ES-I3 (cell line): ENCODE measurements at regions not wholly inside any gene's neighbourhood (a gene's known extent, or its start where the extent isn't known, plus 50 kb on each side); places are given as distances from the start of the nearest gene placed in this dataset.

Experiments used
- H3K36me3 ChIP-seq: 2 replicates; pipeline ENCODE4 v1.6.1; 2013; ENCODE audit warnings: mild to moderate bottlenecking, low read length, control low read depth, moderate library complexity; ENCODE audit not compliant: insufficient read depth
- H3K4me1 ChIP-seq: 2 replicates; pipeline ENCODE4 v1.6.1; 2013; ENCODE audit warnings: mild to moderate bottlenecking, control low read depth, low read length; ENCODE audit not compliant: insufficient read depth
- H3K9ac ChIP-seq: 2 replicates; pipeline ENCODE4 v1.6.1; 2013; ENCODE audit warnings: low read depth, mild to moderate bottlenecking, low read length, moderate library complexity
- H3K9me3 ChIP-seq: 2 replicates; pipeline ENCODE4 v1.6.1; 2013; ENCODE audit warnings: mild to moderate bottlenecking, low read length, moderate library complexity; ENCODE audit not compliant: control insufficient read depth, insufficient read depth

GRCh38 chr6:146955570-146955969, 248.6 kb upstream of the STXBP5 start:
- no peaks in the 10 kb centered on the region for H3K9me3 ChIP-seq
- H3K4me1 ChIP-seq = no peaks in the 10 kb centered on the region
- H3K9ac ChIP-seq = no peak overlapping the region
- no peaks in the 10 kb centered on the region for H3K36me3 ChIP-seq

DNA sequence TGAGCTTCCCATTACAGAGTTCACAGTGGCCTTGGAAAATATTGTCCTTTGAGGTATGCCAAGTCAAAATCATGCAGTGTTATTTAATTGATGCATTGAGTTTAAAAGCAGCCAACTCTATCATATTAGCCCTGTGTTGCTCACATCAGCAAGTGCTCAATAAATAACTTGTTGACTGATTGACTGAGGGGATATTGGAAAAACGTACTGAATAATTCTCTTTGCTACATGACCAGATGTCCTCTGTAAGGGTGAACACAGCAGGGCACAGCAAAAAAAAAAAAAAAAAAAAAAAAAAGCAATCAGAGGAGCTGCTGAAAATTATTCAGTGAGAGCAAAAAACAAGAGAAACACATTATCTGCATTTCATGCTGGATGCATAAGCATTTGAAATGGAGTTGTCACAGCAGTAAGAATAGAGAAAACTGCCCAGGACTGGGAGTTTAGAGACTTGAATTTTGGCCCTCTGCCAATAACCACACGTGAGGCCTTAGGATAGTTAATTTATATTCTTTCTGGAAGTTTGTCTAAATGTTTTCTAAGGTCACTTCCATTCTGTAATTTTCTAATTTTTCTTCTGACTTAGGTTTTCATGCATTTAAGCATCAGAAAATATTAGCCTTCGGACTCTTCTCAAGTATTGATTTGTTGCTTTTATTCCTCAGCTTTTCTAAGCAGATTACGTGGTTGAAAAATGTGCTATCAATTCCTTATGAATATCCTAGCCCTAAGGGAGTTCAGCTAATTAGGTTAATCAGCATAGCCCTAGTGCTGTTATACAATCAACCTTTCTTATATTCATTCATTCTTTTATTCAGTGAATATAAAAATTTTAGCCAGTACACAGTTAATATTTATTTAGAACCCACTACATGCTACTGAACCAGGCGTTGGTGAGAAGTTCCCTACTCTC, 246.8 kb upstream of the STXBP5 start:
- Histone ChIP-seq H3K36me3 (no peaks in the 10 kb centered on the region), H3K4me1 (no peaks in the 10 kb centered on the region), H3K9me3 (no peaks in the 10 kb centered on the region), H3K9ac (no peak overlapping the region)

- no peaks in the 10 kb centered on the region for H3K36me3 ChIP-seq
- H3K4me1 ChIP-seq = no peaks in the 10 kb centered on the region
- H3K9ac ChIP-seq = no peak overlapping the region
- H3K9me3 ChIP-seq = peaks cover 6% of the 10 kb centered on the region
These were observed 242.4 kb upstream of the STXBP5 start for GRCh38 chr6:146961831-146962230.

DNA sequence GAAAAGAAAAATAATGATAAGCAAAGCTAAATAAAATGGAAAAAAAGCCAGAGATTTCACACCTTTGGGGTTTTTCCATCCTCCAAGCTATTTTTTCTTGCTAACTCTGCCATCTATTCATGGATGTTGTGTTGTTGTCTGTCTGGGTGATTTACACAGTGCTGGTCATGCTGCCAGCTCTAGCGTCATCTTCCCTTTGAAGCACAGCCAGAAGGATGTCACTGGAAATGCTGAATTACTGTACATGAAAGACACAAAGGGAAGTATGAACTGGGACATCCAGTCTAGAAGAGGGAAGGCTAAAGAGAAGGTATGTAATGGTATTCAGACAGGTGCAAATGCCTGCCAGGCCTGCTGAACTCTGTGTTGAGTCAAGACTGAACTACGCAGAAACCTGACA, 241.9 kb upstream of the STXBP5 start:
- no peaks in the 10 kb centered on the region for H3K36me3 ChIP-seq
- H3K9ac ChIP-seq = no peak overlapping the region
- H3K9me3 ChIP-seq = peaks cover 6% of the 10 kb centered on the region
- no peaks in the 10 kb centered on the region for H3K4me1 ChIP-seq

- no peaks in the 10 kb centered on the region for H3K36me3 ChIP-seq
- peaks cover 6% of the 10 kb centered on the region for H3K9me3 ChIP-seq
These were observed 239.0 kb upstream of the STXBP5 start for GRCh38 chr6:146965110-146965689.

GRCh38 chr6:146968041-146968760, 236.0 kb upstream of the STXBP5 start:
- Histone ChIP-seq H3K4me1 (no peaks in the 10 kb centered on the region), H3K36me3 (no peaks in the 10 kb centered on the region), H3K9ac (no peak overlapping the region), H3K9me3 (peaks cover 6% of the 10 kb centered on the region)

More at GRCh38 chr6:146965110-146965689, 239.0 kb upstream of the STXBP5 start:
- Histone ChIP-seq H3K9ac (no peak overlapping the region), H3K4me1 (no peaks in the 10 kb centered on the region)

DNA sequence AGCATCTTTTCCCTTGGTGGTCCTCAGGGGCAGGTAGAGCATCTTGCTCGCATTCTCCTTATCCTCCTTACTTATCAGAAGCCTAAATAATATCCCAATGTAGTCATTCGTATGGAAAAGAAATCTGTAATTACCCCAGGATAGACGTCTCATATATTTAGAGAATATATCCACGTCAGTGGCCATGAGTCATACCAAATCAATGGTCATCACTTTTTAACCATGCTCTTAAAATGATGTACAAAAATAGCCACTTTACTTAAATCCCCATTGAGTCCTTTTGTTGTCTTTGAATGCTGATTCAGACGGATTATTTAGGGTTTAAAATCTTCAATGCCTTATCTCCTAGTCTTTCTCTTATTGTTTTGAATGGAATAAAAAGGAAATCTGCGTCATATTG, 231.7 kb upstream of the STXBP5 start:
- no peaks in the 10 kb centered on the region for H3K36me3 ChIP-seq
- no peaks in the 10 kb centered on the region for H3K9me3 ChIP-seq
- no peak overlapping the region for H3K9ac ChIP-seq
- H3K4me1 ChIP-seq = no peaks in the 10 kb centered on the region

GRCh38 chr6:146974351-146974750, 229.9 kb upstream of the STXBP5 start:
- no peaks in the 10 kb centered on the region for H3K9me3 ChIP-seq
- no peaks in the 10 kb centered on the region for H3K36me3 ChIP-seq
- no peaks in the 10 kb centered on the region for H3K4me1 ChIP-seq
- H3K9ac ChIP-seq = no peak overlapping the region

GRCh38 chr6:146975093-146975492, 229.1 kb upstream of the STXBP5 start:
- no peaks in the 10 kb centered on the region for H3K9me3 ChIP-seq
- H3K9ac ChIP-seq = no peak overlapping the region
- no peaks in the 10 kb centered on the region for H3K36me3 ChIP-seq
- H3K4me1 ChIP-seq = no peaks in the 10 kb centered on the region

DNA sequence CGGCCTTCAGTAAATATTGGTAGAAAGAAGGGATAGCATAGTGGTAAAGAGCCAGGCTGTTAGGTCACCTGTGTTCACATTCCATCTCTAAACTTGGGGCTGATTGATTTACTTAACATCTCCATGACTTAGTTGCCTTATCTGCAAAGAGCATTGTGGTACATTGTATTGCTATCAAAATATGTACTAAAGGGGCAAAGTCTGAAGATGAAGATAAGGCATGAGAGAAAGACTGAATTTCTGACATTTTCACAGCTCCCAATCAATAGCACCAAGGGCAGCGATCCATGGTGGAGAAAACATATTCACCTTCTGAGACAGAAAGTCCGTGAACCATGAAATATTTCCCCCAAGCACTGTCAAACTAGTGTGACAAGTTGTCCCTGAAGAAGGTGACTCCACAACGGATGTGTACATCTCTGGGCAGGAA, 223.3 kb upstream of the STXBP5 start:
- no peaks in the 10 kb centered on the region for H3K9me3 ChIP-seq
- H3K4me1 ChIP-seq = no peaks in the 10 kb centered on the region
- no peaks in the 10 kb centered on the region for H3K36me3 ChIP-seq
- no peak overlapping the region for H3K9ac ChIP-seq

DNA sequence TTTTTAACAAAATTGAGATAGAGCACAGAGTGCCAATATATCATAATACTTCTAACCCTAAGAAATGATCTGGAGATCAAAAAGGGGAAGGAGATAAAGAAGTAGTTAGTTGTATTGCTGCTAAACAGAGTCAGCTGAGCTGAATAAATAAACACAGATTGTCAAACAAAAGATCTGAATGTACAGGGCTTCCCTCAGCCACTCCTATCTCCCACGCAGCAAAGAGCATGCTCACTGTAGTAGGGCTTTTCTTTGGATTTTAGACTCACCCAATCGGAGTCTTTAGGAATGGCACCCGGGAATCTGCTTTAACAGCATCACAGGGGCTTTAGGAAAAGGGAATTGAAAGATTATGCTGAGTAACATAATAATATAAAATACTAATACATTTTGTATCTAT, 222.2 kb upstream of the STXBP5 start:
- no peaks in the 10 kb centered on the region for H3K4me1 ChIP-seq
- H3K36me3 ChIP-seq = no peaks in the 10 kb centered on the region
- H3K9me3 ChIP-seq = no peaks in the 10 kb centered on the region
- H3K9ac ChIP-seq = no peak overlapping the region

GRCh38 chr6:146984251-146984924, 219.8 kb upstream of the STXBP5 start:
- Histone ChIP-seq H3K9ac (no peak overlapping the region), H3K9me3 (no peaks in the 10 kb centered on the region), H3K4me1 (no peaks in the 10 kb centered on the region), H3K36me3 (no peaks in the 10 kb centered on the region)

GRCh38 chr6:146985111-146985510, 219.1 kb upstream of the STXBP5 start:
- Histone ChIP-seq H3K36me3 (no peaks in the 10 kb centered on the region), H3K9ac (no peak overlapping the region), H3K9me3 (no peaks in the 10 kb centered on the region), H3K4me1 (no peaks in the 10 kb centered on the region)

GRCh38 chr6:146985966-146986365, 218.3 kb upstream of the STXBP5 start:
- no peaks in the 10 kb centered on the region for H3K9me3 ChIP-seq
- H3K4me1 ChIP-seq = no peaks in the 10 kb centered on the region
- no peaks in the 10 kb centered on the region for H3K36me3 ChIP-seq
- H3K9ac ChIP-seq = no peak overlapping the region
